MCF 10A (cell line): ENCODE measurements at regions not wholly inside any gene's neighbourhood (a gene's known extent, or its start where the extent isn't known, plus 50 kb on each side); places are given as distances from the start of the nearest gene placed in this dataset.

Experiments
- BruUV-seq: library from RNA; stranded (reverse); fragments of 400-500 nt; replicated peaks from 2 replicates; lab custom pipeline; 2021; lab: Mats Ljungman, UMichigan
- CTCF ChIA-PET: fragments of 300-600 bp; sonication (Branson Sonifier 250); formaldehyde crosslinking; extraction: SDS; loops from one replicate; lab custom pipeline; 2021; ENCODE audit warnings: antibody characterized with exemption, inconsistent platforms; lab: Yijun Ruan, JAX
- POLR2A ChIA-PET: fragments of 300-600, 350-650 bp; sonication (Branson Sonifier 250); formaldehyde crosslinking; extraction: SDS; loops from one replicate; lab custom pipeline; 2020; ENCODE audit warnings: antibody characterized with exemption, inconsistent platforms; lab: Yijun Ruan, JAX
- DNase-seq: peaks from one replicate; pipeline ENCODE4 v3.0.0-alpha.2; 2018; ENCODE audit not compliant: unreplicated experiment
- H3K27ac Mint-ChIP-seq: one replicate; pipeline ENCODE4 v1.8.0; 2022; ENCODE audit warnings: mild to moderate bottlenecking, low read depth, mixed read lengths; ENCODE audit not compliant: unreplicated experiment
- H3K27me3 Mint-ChIP-seq: one replicate; pipeline ENCODE4 v1.8.0; 2022; ENCODE audit warnings: mixed read lengths; ENCODE audit not compliant: insufficient read depth, unreplicated experiment
- H3K36me3 Mint-ChIP-seq: one replicate; pipeline ENCODE4 v1.8.0; 2022; ENCODE audit warnings: mild to moderate bottlenecking, moderate library complexity, mixed read lengths; ENCODE audit not compliant: insufficient read depth, unreplicated experiment
- H3K4me1 Mint-ChIP-seq: one replicate; pipeline ENCODE4 v1.8.0; 2022; ENCODE audit warnings: mixed read lengths; ENCODE audit not compliant: insufficient read depth, unreplicated experiment
- H3K4me3 Mint-ChIP-seq: one replicate; pipeline ENCODE4 v1.8.0; 2022; ENCODE audit warnings: mild to moderate bottlenecking, moderate library complexity, mixed read lengths; ENCODE audit not compliant: unreplicated experiment
- H3K9me3 Mint-ChIP-seq: one replicate; pipeline ENCODE4 v1.8.0; 2022; ENCODE audit warnings: mixed read lengths; ENCODE audit not compliant: unreplicated experiment
- intact Hi-C: fragments of 100-400 bp; cut with micrococcal nuclease; formaldehyde crosslinking; loops from 2 replicates; pipeline ENCODE4 v1.14.1; 2022
- TF ChIP-seq, protein P1 (sequence below): fragments of 200-600 bp; IDR thresholded peaks from one replicate; pipeline ENCODE4 v1.8.0; 2022; ENCODE audit warnings: antibody characterized with exemption, mild to moderate bottlenecking; ENCODE audit not compliant: unreplicated experiment

DNA sequence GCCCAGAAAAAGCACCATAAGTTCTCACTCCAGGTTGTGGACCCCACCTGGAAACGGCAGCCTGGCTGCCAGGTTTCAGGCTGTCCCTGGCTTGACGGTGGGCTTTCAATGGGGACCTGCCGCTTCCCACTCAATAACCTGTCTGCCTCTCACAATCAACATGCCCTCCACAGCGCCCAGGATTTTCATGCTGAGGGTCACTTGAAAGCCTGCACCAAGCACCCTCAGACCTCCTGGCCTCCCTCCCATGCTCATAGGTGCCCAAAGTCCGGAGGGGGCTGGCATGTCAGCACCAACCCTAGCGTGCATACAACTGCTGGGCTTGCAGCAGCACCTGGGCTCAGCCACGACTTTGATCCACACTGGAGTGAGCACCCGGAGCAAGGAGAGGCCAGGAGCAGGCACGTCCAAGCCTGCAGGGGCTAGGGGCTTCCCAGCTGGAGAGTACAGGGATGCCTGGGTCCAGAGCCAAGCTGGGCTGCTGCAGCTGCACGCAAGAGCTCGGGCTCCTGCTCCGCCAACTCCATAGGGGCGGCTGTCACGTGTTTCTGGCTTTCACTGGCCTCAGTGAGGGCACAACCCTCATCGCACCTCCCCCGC is 1214.3 kb upstream of the RAG2 start:
- no peak for DNase-seq
- Mint-ChIP-seq H3K4me3 (no peak overlapping the region), H3K4me1 (no peaks in the 10 kb centered on the region), H3K9me3 (no peaks in the 10 kb centered on the region), H3K27ac (no peak overlapping the region), H3K27me3 (no peaks in the 10 kb centered on the region), H3K36me3 (no peaks in the 10 kb centered on the region)
- ChIA-PET POLR2A (no interaction called here), CTCF (interaction anchor here (0.8 to 0.9 kb wide), 3 partner anchors 9 to 79 kb away, joined by 3 to 4 read pairs (median 4); no protein-coding TSS in a partner anchor)
- intact Hi-C loops, result no loop called here
- TF ChIP-seq, protein P1, sequence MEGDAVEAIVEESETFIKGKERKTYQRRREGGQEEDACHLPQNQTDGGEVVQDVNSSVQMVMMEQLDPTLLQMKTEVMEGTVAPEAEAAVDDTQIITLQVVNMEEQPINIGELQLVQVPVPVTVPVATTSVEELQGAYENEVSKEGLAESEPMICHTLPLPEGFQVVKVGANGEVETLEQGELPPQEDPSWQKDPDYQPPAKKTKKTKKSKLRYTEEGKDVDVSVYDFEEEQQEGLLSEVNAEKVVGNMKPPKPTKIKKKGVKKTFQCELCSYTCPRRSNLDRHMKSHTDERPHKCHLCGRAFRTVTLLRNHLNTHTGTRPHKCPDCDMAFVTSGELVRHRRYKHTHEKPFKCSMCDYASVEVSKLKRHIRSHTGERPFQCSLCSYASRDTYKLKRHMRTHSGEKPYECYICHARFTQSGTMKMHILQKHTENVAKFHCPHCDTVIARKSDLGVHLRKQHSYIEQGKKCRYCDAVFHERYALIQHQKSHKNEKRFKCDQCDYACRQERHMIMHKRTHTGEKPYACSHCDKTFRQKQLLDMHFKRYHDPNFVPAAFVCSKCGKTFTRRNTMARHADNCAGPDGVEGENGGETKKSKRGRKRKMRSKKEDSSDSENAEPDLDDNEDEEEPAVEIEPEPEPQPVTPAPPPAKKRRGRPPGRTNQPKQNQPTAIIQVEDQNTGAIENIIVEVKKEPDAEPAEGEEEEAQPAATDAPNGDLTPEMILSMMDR, result no peak
- no TSS peak for BruUV-seq

DNA sequence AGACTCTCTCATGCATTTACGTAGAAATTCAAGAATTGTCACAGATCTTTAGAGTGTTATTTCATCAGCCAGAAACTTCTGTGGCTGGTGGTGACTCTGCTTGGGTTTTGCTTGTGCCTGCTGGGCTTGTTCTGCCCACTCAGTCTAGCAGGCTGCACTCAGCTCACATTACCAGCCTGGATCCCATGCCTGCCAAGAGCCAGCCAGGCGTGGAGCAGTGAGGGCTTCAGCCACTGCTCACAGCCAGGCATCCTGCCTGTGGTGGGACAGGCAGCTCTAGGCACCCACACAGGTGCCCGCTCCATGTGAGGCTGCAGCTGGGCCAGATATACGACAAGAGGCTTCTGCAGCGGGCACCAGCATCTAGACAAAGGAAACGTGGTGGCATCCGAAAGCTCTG is 1213.3 kb upstream of the RAG2 start:
- no peak overlapping the region for H3K4me3 Mint-ChIP-seq
- H3K36me3 Mint-ChIP-seq, result no peaks in the 10 kb centered on the region
- intact Hi-C loops, result no loop called here
- no peaks in the 10 kb centered on the region for H3K27me3 Mint-ChIP-seq
- no peaks in the 10 kb centered on the region for H3K4me1 Mint-ChIP-seq
- POLR2A ChIA-PET, result interaction anchor here (0.7 kb wide), 1 partner anchor 189 kb away, joined by 3 read pairs; no protein-coding TSS in a partner anchor
- H3K9me3 Mint-ChIP-seq, result no peaks in the 10 kb centered on the region
- BruUV-seq, result no TSS peak
- H3K27ac Mint-ChIP-seq, result no peak overlapping the region
- TF ChIP-seq, protein P1, result no peak
- CTCF ChIA-PET, result interaction anchor here (0.5 to 0.9 kb wide), 2 partner anchors 40 to 119 kb away, joined by 3 to 4 read pairs; no protein-coding TSS in a partner anchor
- DNase-seq, result no peak

DNA sequence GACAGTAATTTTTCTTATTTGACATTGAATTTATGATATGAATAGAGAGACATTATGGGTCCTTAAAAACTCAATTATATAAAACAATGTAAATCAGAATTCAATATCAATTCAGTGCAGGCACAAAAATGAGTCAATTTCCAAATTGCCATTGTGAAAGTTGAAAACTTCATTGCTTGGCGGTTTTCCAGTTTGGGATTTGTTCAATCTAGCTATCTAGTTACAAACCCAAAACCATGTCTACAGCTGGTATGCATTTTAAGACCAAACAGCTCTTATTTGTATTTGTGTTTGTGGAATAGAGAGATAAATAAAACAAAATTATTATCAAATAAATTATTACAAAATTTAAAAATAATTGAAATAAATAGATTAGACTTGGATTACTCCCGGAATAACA is 1206.6 kb upstream of the RAG2 start:
- ChIA-PET POLR2A (no interaction called here), CTCF (no interaction called here)
- peaks cover 5% of the 10 kb centered on the region for H3K9me3 Mint-ChIP-seq
- no peaks in the 10 kb centered on the region for H3K4me1 Mint-ChIP-seq
- TF ChIP-seq, protein P1, result no peak
- no peaks in the 10 kb centered on the region for H3K36me3 Mint-ChIP-seq
- intact Hi-C loops, result no loop called here
- no peak overlapping the region for H3K4me3 Mint-ChIP-seq
- no peaks in the 10 kb centered on the region for H3K27me3 Mint-ChIP-seq
- no TSS peak for BruUV-seq
- DNase-seq, result peak; percentile 18
- no peak overlapping the region for H3K27ac Mint-ChIP-seq

DNA sequence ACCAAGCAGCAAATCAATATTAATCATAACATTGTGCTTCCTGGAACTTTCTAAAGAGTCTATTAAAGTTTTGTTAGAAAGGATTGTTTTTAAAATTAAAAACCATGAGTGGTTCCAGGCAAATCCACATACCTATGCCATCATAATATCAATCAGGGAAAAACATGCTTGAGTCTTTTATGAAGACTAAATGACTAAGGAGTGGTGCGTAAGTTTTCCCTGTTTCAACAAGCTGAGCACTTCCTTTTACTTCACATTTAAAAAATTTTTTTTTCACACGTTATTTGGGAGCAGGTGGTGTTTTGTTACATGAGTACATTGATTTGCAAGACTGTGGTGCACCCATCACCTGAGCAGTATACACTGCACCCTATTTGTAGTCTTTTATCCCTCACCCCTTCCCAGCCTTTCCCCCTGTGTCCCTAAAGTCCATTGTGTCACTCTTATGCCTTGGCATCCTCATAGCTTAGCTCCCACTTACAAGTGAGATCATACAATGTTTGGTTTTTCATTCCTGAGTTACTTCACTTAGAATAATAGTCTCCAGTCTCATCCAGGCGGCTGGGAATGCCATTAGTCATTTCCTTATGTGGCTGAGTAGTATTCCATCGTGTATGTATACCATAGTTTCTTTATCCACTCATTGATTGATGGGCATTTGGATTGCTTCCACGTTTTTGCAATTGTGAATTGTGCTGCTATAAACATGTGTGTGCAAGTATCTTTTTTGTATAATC is 1190.3 kb upstream of the RAG2 start:
- Mint-ChIP-seq H3K4me1 (peaks cover 16% of the 10 kb centered on the region), H3K9me3 (peaks cover 18% of the 10 kb centered on the region), H3K36me3 (no peaks in the 10 kb centered on the region), H3K4me3 (no peak overlapping the region), H3K27me3 (no peaks in the 10 kb centered on the region), H3K27ac (peak overlapping the region; percentile 20)
- ChIA-PET POLR2A (no interaction called here), CTCF (interaction anchor here (0.7 kb wide), 1 partner anchor 137 kb away, joined by 3 read pairs; no protein-coding TSS in a partner anchor)
- TF ChIP-seq, protein P1, result no peak
- BruUV-seq, result no TSS peak
- intact Hi-C loops, result no loop called here
- DNase-seq, result peak; percentile 92
